ENCODE measurements at regions not wholly inside any gene's neighbourhood (a gene's known extent, or its start where the extent isn't known, plus 50 kb on each side); places are given as distances from the start of the nearest gene placed in this dataset.

- no peak for DNase-seq
- in situ Hi-C loops (cut with HindIII; ENCODE audit: low pct_ligation_motif_present, low pct_unique_long_range_greater_than_20kb, low sequenced_read_pairs) = no loop called here
These were observed 232.3 kb upstream of the NEIL3 start for GRCh38 chr4:177077095-177077971.

- in situ Hi-C loops (cut with HindIII; ENCODE audit: low pct_ligation_motif_present, low pct_unique_long_range_greater_than_20kb, low sequenced_read_pairs) = no loop called here
These were observed 230.3 kb upstream of the NEIL3 start for GRCh38 chr4:177079327-177079726.

GRCh38 chr4:177080388-177080787 is 229.3 kb upstream of the NEIL3 start:
- in situ Hi-C loops (cut with HindIII; ENCODE audit: low pct_ligation_motif_present, low pct_unique_long_range_greater_than_20kb, low sequenced_read_pairs) = no loop called here
- no peak for DNase-seq

More at GRCh38 chr4:177079327-177079726, 230.3 kb upstream of the NEIL3 start:
- DNase-seq = no peak

GRCh38 chr4:177087060-177087459 is 222.6 kb upstream of the NEIL3 start:
- in situ Hi-C loops (cut with HindIII; ENCODE audit: low pct_ligation_motif_present, low pct_unique_long_range_greater_than_20kb, low sequenced_read_pairs) = no loop called here
- DNase-seq = no peak

- in situ Hi-C loops (cut with HindIII; ENCODE audit: low pct_ligation_motif_present, low pct_unique_long_range_greater_than_20kb, low sequenced_read_pairs) = no loop called here
These were observed 222.2 kb upstream of the NEIL3 start for GRCh38 chr4:177087499-177087898.

GRCh38 chr4:177091515-177091914 is 218.2 kb upstream of the NEIL3 start:
- in situ Hi-C loops (cut with HindIII; ENCODE audit: low pct_ligation_motif_present, low pct_unique_long_range_greater_than_20kb, low sequenced_read_pairs) = no loop called here
- DNase-seq = no peak

More at GRCh38 chr4:177087499-177087898, 222.2 kb upstream of the NEIL3 start:
- no peak for DNase-seq

- DNase-seq = no peak
- in situ Hi-C loops (cut with HindIII; ENCODE audit: low pct_ligation_motif_present, low pct_unique_long_range_greater_than_20kb, low sequenced_read_pairs) = no loop called here
These were observed 216.9 kb upstream of the NEIL3 start for GRCh38 chr4:177092807-177093206.

GRCh38 chr4:177093964-177094363 is 215.7 kb upstream of the NEIL3 start:
- in situ Hi-C loops (cut with HindIII; ENCODE audit: low pct_ligation_motif_present, low pct_unique_long_range_greater_than_20kb, low sequenced_read_pairs) = no loop called here
- DNase-seq = no peak

- DNase-seq = no peak
- in situ Hi-C loops (cut with HindIII; ENCODE audit: low pct_ligation_motif_present, low pct_unique_long_range_greater_than_20kb, low sequenced_read_pairs) = no loop called here
These were observed 212.4 kb upstream of the NEIL3 start for GRCh38 chr4:177097291-177097690.

- no peak for DNase-seq
- in situ Hi-C loops (cut with HindIII; ENCODE audit: low pct_ligation_motif_present, low pct_unique_long_range_greater_than_20kb, low sequenced_read_pairs) = no loop called here
These were observed 210.5 kb upstream of the NEIL3 start for GRCh38 chr4:177099211-177099610.

GRCh38 chr4:177100307-177100706 is 209.4 kb upstream of the NEIL3 start:
- in situ Hi-C loops (cut with HindIII; ENCODE audit: low pct_ligation_motif_present, low pct_unique_long_range_greater_than_20kb, low sequenced_read_pairs) = no loop called here
- DNase-seq = no peak

- in situ Hi-C loops (cut with HindIII; ENCODE audit: low pct_ligation_motif_present, low pct_unique_long_range_greater_than_20kb, low sequenced_read_pairs) = no loop called here
These were observed 206.1 kb upstream of the NEIL3 start for GRCh38 chr4:177103619-177104018.

GRCh38 chr4:177105536-177105935 is 204.1 kb upstream of the NEIL3 start:
- in situ Hi-C loops (cut with HindIII; ENCODE audit: low pct_ligation_motif_present, low pct_unique_long_range_greater_than_20kb, low sequenced_read_pairs) = no loop called here
- no peak for DNase-seq

More at GRCh38 chr4:177103619-177104018, 206.1 kb upstream of the NEIL3 start:
- no peak for DNase-seq

GRCh38 chr4:177107288-177107921 is 202.3 kb upstream of the NEIL3 start:
- DNase-seq = no peak
- in situ Hi-C loops (cut with HindIII; ENCODE audit: low pct_ligation_motif_present, low pct_unique_long_range_greater_than_20kb, low sequenced_read_pairs) = no loop called here

GRCh38 chr4:177108708-177109107 is 201.0 kb upstream of the NEIL3 start:
- peak; percentile 16 for DNase-seq
- in situ Hi-C loops (cut with HindIII; ENCODE audit: low pct_ligation_motif_present, low pct_unique_long_range_greater_than_20kb, low sequenced_read_pairs) = no loop called here

GRCh38 chr4:177109769-177110168 is 199.9 kb upstream of the NEIL3 start:
- no peak for DNase-seq
- in situ Hi-C loops (cut with HindIII; ENCODE audit: low pct_ligation_motif_present, low pct_unique_long_range_greater_than_20kb, low sequenced_read_pairs) = no loop called here

GRCh38 chr4:177116161-177116560 is 193.5 kb upstream of the NEIL3 start:
- DNase-seq = no peak
- in situ Hi-C loops (cut with HindIII; ENCODE audit: low pct_ligation_motif_present, low pct_unique_long_range_greater_than_20kb, low sequenced_read_pairs) = no loop called here

- in situ Hi-C loops (cut with HindIII; ENCODE audit: low pct_ligation_motif_present, low pct_unique_long_range_greater_than_20kb, low sequenced_read_pairs) = no loop called here
- DNase-seq = no peak
These were observed 192.4 kb upstream of the NEIL3 start for GRCh38 chr4:177117256-177117655.

GRCh38 chr4:177118596-177118995 is 191.1 kb upstream of the NEIL3 start:
- in situ Hi-C loops (cut with HindIII; ENCODE audit: low pct_ligation_motif_present, low pct_unique_long_range_greater_than_20kb, low sequenced_read_pairs) = no loop called here
- no peak for DNase-seq

GRCh38 chr4:177119021-177119471 is 190.6 kb upstream of the NEIL3 start:
- DNase-seq = no peak

More at GRCh38 chr4:177119021-177119471, 190.6 kb upstream of the NEIL3 start:
- in situ Hi-C loops (cut with HindIII; ENCODE audit: low pct_ligation_motif_present, low pct_unique_long_range_greater_than_20kb, low sequenced_read_pairs) = no loop called here
